Right cardiac atrium (tissue), 5 donors: ENCODE measurements at regions not wholly inside any gene's neighbourhood (a gene's known extent, or its start where the extent isn't known, plus 50 kb on each side); places are given as distances from the start of the nearest gene placed in this dataset.
A peak's percentile ranks its signal among the peaks of the same experiment; 100 is the strongest.

Experiments used
- ATAC-seq, 2 donors: fragments of 200-7000 bp; cut with Tn5 transposase; one replicate each; pipeline versions ENCODE4 v1.8.0 to v1.9.1; 2020; ENCODE audit warnings: moderate library complexity in 2 of 2, mild to moderate bottlenecking in 1 of 2
- DNase-seq, 3 donors: peaks; one replicate each; pipeline ENCODE4 v3.0.0-alpha.2; 2020
- H3K27ac ChIP-seq: one replicate; pipeline ENCODE4 v1.5.1; 2013; ENCODE audit warnings: mild to moderate bottlenecking, low read length, control low read depth, moderate library complexity
- H3K27me3 ChIP-seq: one replicate; pipeline ENCODE4 v1.6.1; 2013; ENCODE audit not compliant: control insufficient read depth, insufficient read depth
- H3K4me1 ChIP-seq: one replicate; pipeline ENCODE4 v1.6.1; 2013; ENCODE audit warnings: low read length; ENCODE audit not compliant: control insufficient read depth, insufficient read depth
- H3K4me3 ChIP-seq: one replicate; pipeline ENCODE4 v1.5.1; 2013; ENCODE audit warnings: low read length, control low read depth
- H3K9me3 ChIP-seq: one replicate; pipeline ENCODE4 v1.6.1; 2013; ENCODE audit warnings: low read length; ENCODE audit not compliant: control insufficient read depth
- whole genome bisulfite sequencing: extraction: QIAGEN DNeasy Blood & Tissue Kit; methylation state at CpG from one replicate; pipeline ENCODE4 v1.1.7; 2013; 5-methylcytosine and 5-hydroxymethylcytosine counted together
- intact Hi-C, 4 donors: fragments of 100-400 bp; cut with DNase I; formaldehyde crosslinking; loops; one replicate each; pipeline versions ENCODE4 v1.11.0 to v1.14.0; 2022 to 2023
- donor health status: healthy with polysubstance abuse.
- donor health status: DM: no; HTN: yes; CAD: no.
- donor health status: DM: no; HTN: no; CAD: no.
- donor health status: DM: no; HTN: yes; CAD: no; lungs with severe emphysema.
- donor health status: DM: yes; HTN: yes; CAD: no.

GRCh38 chr4:147318586-147318985 lies 162.3 kb upstream of the EDNRA start:
- H3K9me3 ChIP-seq: no peaks in the 10 kb centered on the region
- ATAC-seq (no peak), DNase-seq (no peak)
- H3K27me3 ChIP-seq: no peaks in the 10 kb centered on the region
- intact Hi-C loops: no loop called here
- H3K27ac ChIP-seq: no peak overlapping the region
- 28% methylated on average over 3 of the region's 3 CpGs for WGBS
- no peak overlapping the region for H3K4me3 ChIP-seq
- no peaks in the 10 kb centered on the region for H3K4me1 ChIP-seq

DNA sequence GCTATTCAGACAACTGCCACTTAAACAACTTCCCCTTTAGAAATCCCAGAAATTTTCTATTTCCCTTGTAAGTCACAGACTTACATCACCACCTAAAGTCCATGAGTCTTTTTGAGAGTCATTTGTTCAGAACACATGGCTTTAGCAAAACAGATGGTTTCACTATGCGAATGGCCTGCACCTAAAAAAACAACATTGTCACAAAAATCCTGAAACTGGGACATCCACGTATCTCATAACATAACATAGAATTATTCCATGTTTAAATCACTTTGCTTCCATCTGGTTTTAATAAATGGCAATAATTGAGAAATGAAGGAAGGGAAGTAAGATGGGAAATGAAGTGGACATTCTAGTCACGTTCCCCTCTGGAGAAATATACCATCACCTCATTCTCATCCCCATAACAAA lies 155.3 kb upstream of the EDNRA start:
- Histone ChIP-seq H3K27ac (no peak overlapping the region), H3K27me3 (no peaks in the 10 kb centered on the region), H3K4me3 (no peak overlapping the region), H3K9me3 (no peaks in the 10 kb centered on the region), H3K4me1 (no peaks in the 10 kb centered on the region)
- ATAC-seq (no peak), DNase-seq (no peak)
- intact Hi-C loops: no loop called here
- WGBS: 83% methylated on average over 3 of the region's 3 CpGs

GRCh38 chr4:147326591-147326990 lies 154.3 kb upstream of the EDNRA start:
- no peaks in the 10 kb centered on the region for H3K9me3 ChIP-seq
- H3K4me3 ChIP-seq: no peak overlapping the region
- no peaks in the 10 kb centered on the region for H3K4me1 ChIP-seq
- intact Hi-C loops: no loop called here
- no peak for ATAC-seq
- H3K27me3 ChIP-seq: no peaks in the 10 kb centered on the region
- no peak overlapping the region for H3K27ac ChIP-seq
- DNase-seq: no peak

DNA sequence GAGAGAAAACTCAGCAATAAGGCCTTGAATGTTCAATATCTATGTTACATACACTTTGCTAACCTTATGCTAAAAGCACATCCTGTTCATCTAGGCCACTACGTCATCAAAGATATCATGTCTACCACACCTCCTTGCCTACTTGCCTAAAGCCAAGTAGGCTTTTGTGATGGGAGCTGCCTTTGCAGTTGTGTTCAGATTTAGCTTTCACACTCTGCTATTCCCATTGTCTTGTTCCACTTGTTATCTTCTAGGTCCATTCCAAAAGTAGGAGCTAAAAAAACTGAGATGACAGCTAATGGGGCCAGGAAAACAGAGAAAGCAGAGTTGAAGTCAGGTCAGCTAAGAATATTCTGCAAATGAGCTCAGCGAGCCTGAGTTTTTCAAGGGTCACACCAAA lies 153.6 kb upstream of the EDNRA start:
- DNase-seq (no peak), ATAC-seq (peak; percentile 89 to 91)
- peak overlapping the region; percentile 74 for H3K27ac ChIP-seq
- H3K9me3 ChIP-seq: no peaks in the 10 kb centered on the region
- no peaks in the 10 kb centered on the region for H3K27me3 ChIP-seq
- no peak overlapping the region for H3K4me3 ChIP-seq
- intact Hi-C loops: no loop called here
- H3K4me1 ChIP-seq: no peaks in the 10 kb centered on the region
- 25% methylated on average over 2 of the region's 2 CpGs for WGBS

- WGBS: 75% methylated on average over 2 of the region's 2 CpGs
- ATAC-seq (no peak), DNase-seq (no peak)
- H3K4me3 ChIP-seq: no peak overlapping the region
- H3K9me3 ChIP-seq: no peaks in the 10 kb centered on the region
- no peaks in the 10 kb centered on the region for H3K4me1 ChIP-seq
- no peaks in the 10 kb centered on the region for H3K27me3 ChIP-seq
- H3K27ac ChIP-seq: peak overlapping the region; percentile 78
- intact Hi-C loops: no loop called here
Measured at GRCh38 chr4:147328189-147328588, 152.7 kb upstream of the EDNRA start.

DNA sequence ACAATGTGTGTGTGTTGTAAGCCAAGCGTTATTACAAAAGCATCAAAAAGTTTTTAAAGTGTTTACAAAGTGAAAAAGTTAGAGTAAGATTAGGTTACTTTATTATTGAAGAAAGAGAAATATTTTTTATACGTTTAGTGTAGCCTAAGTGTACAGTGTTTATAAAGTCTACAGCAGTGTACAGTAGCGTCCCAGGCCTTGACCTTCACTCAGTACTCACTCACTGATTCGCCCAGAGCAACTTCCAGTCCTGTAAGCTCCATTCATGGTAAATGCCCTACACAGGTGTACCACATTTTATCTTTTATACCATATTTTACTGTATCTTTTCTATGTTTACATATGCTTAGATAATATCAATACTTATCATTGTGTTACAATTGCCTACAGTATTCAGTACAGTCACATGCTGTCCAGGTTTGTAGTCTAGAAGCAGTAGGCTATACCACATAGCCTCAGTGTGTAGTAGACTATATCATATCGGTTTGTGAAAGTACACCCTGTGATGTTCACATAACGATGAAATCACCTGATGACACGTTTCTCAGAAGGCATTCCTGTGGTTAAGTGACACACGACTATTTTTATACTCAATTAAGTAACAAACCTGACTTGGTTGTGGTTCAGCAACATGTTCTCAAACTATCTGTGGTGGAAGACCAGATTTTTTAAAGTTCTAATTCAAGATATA lies 152.0 kb upstream of the EDNRA start:
- Histone ChIP-seq H3K27ac (peak overlapping the region; percentile 56), H3K9me3 (no peaks in the 10 kb centered on the region), H3K27me3 (no peaks in the 10 kb centered on the region), H3K4me3 (no peak overlapping the region), H3K4me1 (no peaks in the 10 kb centered on the region)
- intact Hi-C loops: no loop called here
- 73% methylated on average over 8 of the region's 8 CpGs for WGBS
- ATAC-seq: peak; percentile 58 to 61
- no peak for DNase-seq

- DNase-seq (no peak), ATAC-seq (no peak)
- WGBS: 68% methylated on average over 1 of the region's 1 CpG
- no peaks in the 10 kb centered on the region for H3K4me1 ChIP-seq
- intact Hi-C loops: loop anchor here in 1 of 4 donors (10.0 kb wide), 1 partner anchor 153 kb away; the partner anchor contains the start of gene EDNRA
- H3K4me3 ChIP-seq: no peak overlapping the region
- H3K27ac ChIP-seq: no peak overlapping the region
- H3K9me3 ChIP-seq: no peaks in the 10 kb centered on the region
- no peaks in the 10 kb centered on the region for H3K27me3 ChIP-seq
Measured at GRCh38 chr4:147332091-147332490, 148.8 kb upstream of the EDNRA start.

- intact Hi-C loops: loop anchor here in 1 of 4 donors (10.0 kb wide), 1 partner anchor 150 kb away; the partner anchor contains the start of gene EDNRA
- no peak for ATAC-seq
- no peak overlapping the region for H3K4me3 ChIP-seq
Measured at GRCh38 chr4:147334478-147334877, 146.4 kb upstream of the EDNRA start.

DNA sequence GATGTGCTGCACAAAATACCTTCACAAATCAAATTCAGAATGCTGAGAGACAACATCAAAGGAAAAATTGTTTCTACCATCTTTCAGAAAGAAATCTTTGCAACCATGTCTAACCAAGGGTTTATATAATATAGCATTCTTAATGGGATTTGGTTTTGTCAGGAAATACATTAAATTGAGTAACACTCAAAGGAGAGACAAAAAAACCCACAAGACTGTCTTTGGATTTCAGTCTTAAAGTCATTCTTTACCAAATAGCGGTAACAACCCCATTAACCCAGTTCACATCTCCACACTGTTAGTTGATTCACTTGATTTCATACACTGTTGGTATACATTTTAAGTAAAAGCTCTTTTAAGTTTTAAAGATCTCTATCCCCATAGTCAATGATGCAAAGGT lies 145.7 kb upstream of the EDNRA start:
- intact Hi-C loops: loop anchor here in 1 of 4 donors (10.0 kb wide), 1 partner anchor 150 kb away; the partner anchor contains the start of gene EDNRA
- Histone ChIP-seq H3K27me3 (no peaks in the 10 kb centered on the region), H3K9me3 (no peaks in the 10 kb centered on the region), H3K4me3 (no peak overlapping the region), H3K27ac (no peak overlapping the region), H3K4me1 (no peaks in the 10 kb centered on the region)
- WGBS: 95% methylated on average over 1 of the region's 1 CpG
- ATAC-seq: no peak
- no peak for DNase-seq

More at GRCh38 chr4:147334478-147334877, 146.4 kb upstream of the EDNRA start:
- H3K27ac ChIP-seq: no peak overlapping the region
- WGBS: 30% methylated on average over 1 of the region's 1 CpG
- H3K9me3 ChIP-seq: no peaks in the 10 kb centered on the region
- no peaks in the 10 kb centered on the region for H3K27me3 ChIP-seq
- no peak for DNase-seq
- no peaks in the 10 kb centered on the region for H3K4me1 ChIP-seq

DNA sequence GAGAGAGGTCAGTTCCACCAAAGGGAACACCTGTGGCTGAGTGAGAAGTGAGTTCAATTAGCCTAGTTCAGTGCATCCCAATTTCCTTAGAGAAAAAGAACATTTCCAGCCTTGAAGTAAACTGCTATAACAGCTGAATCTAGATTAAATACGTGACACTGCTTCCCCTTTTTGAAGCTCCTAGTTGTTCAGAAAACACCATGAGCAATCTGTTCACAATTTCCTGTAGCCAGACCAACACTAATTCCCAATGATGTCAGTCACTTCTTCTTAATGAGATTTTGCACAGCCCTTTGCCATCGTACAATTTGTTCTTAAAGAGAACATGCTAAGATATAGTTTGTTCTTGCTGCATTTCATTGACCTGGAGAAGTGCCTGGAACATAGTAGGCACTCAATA lies 144.6 kb upstream of the EDNRA start:
- no peaks in the 10 kb centered on the region for H3K4me1 ChIP-seq
- 48% methylated on average over 2 of the region's 2 CpGs for WGBS
- H3K9me3 ChIP-seq: no peaks in the 10 kb centered on the region
- ATAC-seq (no peak), DNase-seq (no peak)
- no peak overlapping the region for H3K4me3 ChIP-seq
- no peak overlapping the region for H3K27ac ChIP-seq
- no peaks in the 10 kb centered on the region for H3K27me3 ChIP-seq
- intact Hi-C loops: loop anchor here in 1 of 4 donors (10.0 kb wide), 1 partner anchor 149 kb away; the partner anchor contains the start of gene EDNRA

DNA sequence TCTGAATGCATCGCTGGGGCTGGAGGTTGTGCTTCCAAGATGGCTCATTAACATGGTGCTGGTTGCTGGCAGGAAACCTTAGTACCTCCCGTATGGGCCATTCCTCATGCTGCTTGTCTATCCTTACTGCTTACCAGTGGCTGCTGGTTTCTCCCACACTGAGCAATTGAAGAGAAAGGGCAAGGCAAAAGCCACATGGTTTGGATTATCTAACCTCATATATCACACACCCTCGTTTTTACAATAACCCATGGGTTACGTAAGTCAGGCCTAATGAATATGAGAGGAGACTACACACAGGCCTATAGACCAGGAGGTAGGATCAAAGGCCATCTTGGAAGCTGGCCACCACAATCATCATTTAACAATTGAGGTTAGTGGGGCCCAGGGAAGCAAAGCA lies 141.8 kb upstream of the EDNRA start:
- DNase-seq (no peak), ATAC-seq (no peak)
- Histone ChIP-seq H3K4me3 (no peak overlapping the region), H3K4me1 (no peaks in the 10 kb centered on the region), H3K27ac (no peak overlapping the region), H3K9me3 (no peaks in the 10 kb centered on the region), H3K27me3 (no peaks in the 10 kb centered on the region)
- 84% methylated on average over 4 of the region's 4 CpGs for WGBS
- intact Hi-C loops: loop anchor here in 1 of 4 donors (10.0 kb wide), 1 partner anchor 146 kb away; the partner anchor contains the start of gene EDNRA
